HepG2 (cell line): ENCODE measurements at regions not wholly inside any gene's neighbourhood (a gene's known extent, or its start where the extent isn't known, plus 50 kb on each side); places are given as distances from the start of the nearest gene placed in this dataset.
A peak's percentile ranks its signal among the peaks of the same experiment; 100 is the strongest.

Experiments
- ATF7-NPFF ChIP-seq: sonication (generic); formaldehyde crosslinking; IDR thresholded peaks from 2 replicates; pipeline ENCODE4 v1.8.1; 2023; ENCODE audit warnings: mild to moderate bottlenecking, low read depth, missing genetic modification reagents, moderate library complexity
- BHLHE40 ChIP-seq: IDR thresholded peaks from 2 replicates; pipeline ENCODE4 v1.6.1; 2011; ENCODE audit warnings: low read length, improper control_type of control experiment
- DRAP1 ChIP-seq: IDR thresholded peaks from 2 replicates; pipeline ENCODE4 v1.6.1; 2016; ENCODE audit warnings: missing genetic modification reagents, missing compliant biosample characterization
- FOXP1 ChIP-seq, 2 experiments: fragments of 450-650 bp in 1 of 2; IDR thresholded peaks; 2 replicates each; pipeline ENCODE4 v1.6.1; 2017 to 2018; ENCODE audit warnings: antibody characterized with exemption in 1 of 2
- KLF6 ChIP-seq: IDR thresholded peaks from 2 replicates; pipeline ENCODE4 v1.8.0; 2016; ENCODE audit warnings: missing biosample characterization, missing genetic modification reagents
- MAFK ChIP-seq, 2 experiments: IDR thresholded peaks in 1 of 2; conservative IDR thresholded peaks in 1 of 2; 2 replicates each; pipeline ENCODE4 v1.6.1; 2011; ENCODE audit warnings: improper control_type of control experiment in 2 of 2, low read length in 2 of 2
- NFAT5 ChIP-seq: sonication (generic); formaldehyde crosslinking; IDR thresholded peaks from 2 replicates; pipeline ENCODE4 v1.4.0; 2020; ENCODE audit warnings: missing genetic modification reagents
- NFE2 ChIP-seq: sonication (generic); formaldehyde crosslinking; IDR thresholded peaks from 2 replicates; pipeline ENCODE4 v1.4.0; 2020; ENCODE audit warnings: missing genetic modification reagents
- NFKB2 ChIP-seq: sonication (generic); formaldehyde crosslinking; IDR thresholded peaks from 2 replicates; pipeline ENCODE4 v1.4.0; 2020; ENCODE audit warnings: missing genetic modification reagents, borderline replicate concordance
- SAP130 ChIP-seq: IDR thresholded peaks from 2 replicates; pipeline ENCODE4 v1.6.1; 2016; ENCODE audit warnings: low read depth
- TMF1 ChIP-seq: sonication (generic); formaldehyde crosslinking; IDR thresholded peaks from 2 replicates; pipeline ENCODE4 v1.8.1; 2022; ENCODE audit warnings: low read depth, missing genetic modification reagents
- ZFP36L2 ChIP-seq: sonication (generic); formaldehyde crosslinking; IDR thresholded peaks from 2 replicates; pipeline ENCODE4 v1.4.0; 2020; ENCODE audit warnings: missing genetic modification reagents
- ZNF10 ChIP-seq: sonication (generic); formaldehyde crosslinking; IDR thresholded peaks from 2 replicates; pipeline ENCODE4 v1.4.0; 2020; ENCODE audit warnings: mild to moderate bottlenecking, low read depth, missing genetic modification reagents, borderline replicate concordance
- ZNF101 ChIP-seq: sonication (generic); formaldehyde crosslinking; IDR thresholded peaks from 2 replicates; pipeline ENCODE4 v1.4.0; 2020; ENCODE audit warnings: mild to moderate bottlenecking, low read depth, missing genetic modification reagents, borderline replicate concordance
- ZNF501 ChIP-seq: sonication (generic); formaldehyde crosslinking; IDR thresholded peaks from 2 replicates; pipeline ENCODE4 v1.5.1; 2020; ENCODE audit warnings: mild to moderate bottlenecking, moderate library complexity, missing genetic modification reagents
- ZNF510 ChIP-seq: sonication (generic); formaldehyde crosslinking; IDR thresholded peaks from 2 replicates; pipeline ENCODE4 v1.4.0; 2020; ENCODE audit warnings: low read depth, mild to moderate bottlenecking, missing genetic modification reagents
- ZNF687 ChIP-seq: sonication (generic); formaldehyde crosslinking; IDR thresholded peaks from 2 replicates; pipeline ENCODE4 v1.5.1; 2020; ENCODE audit warnings: mild to moderate bottlenecking, missing genetic modification reagents, moderate library complexity
- ZNF7 ChIP-seq: IDR thresholded peaks from 2 replicates; pipeline ENCODE4 v1.6.1; 2016; ENCODE audit warnings: missing biosample characterization, missing genetic modification reagents
- ZNF75D ChIP-seq: sonication (generic); formaldehyde crosslinking; IDR thresholded peaks from 2 replicates; pipeline ENCODE4 v1.8.1; 2023; ENCODE audit warnings: missing genetic modification reagents, mild to moderate bottlenecking, borderline replicate concordance
- ZNF883 ChIP-seq: sonication (generic); formaldehyde crosslinking; IDR thresholded peaks from 2 replicates; pipeline ENCODE4 v1.5.1; 2020; ENCODE audit warnings: mild to moderate bottlenecking, missing genetic modification reagents; ENCODE audit errors: not compliant biosample characterization
- ZSCAN29 ChIP-seq: sonication (generic); formaldehyde crosslinking; conservative IDR thresholded peaks from 2 replicates; pipeline ENCODE4 v1.4.0; 2020; ENCODE audit warnings: mild to moderate bottlenecking, missing genetic modification reagents
- ZZZ3 ChIP-seq: sonication (generic); formaldehyde crosslinking; IDR thresholded peaks from 2 replicates; pipeline ENCODE4 v1.4.0; 2020; ENCODE audit warnings: missing genetic modification reagents, mild to moderate bottlenecking, borderline replicate concordance

GRCh38 chr12:30437616-30438015 lies 258.1 kb downstream of the IPO8 start (continued):
- TF ChIP-seq TMF1 (CRISPR knock-in tag) (no peak), ZNF10 (CRISPR knock-in tag) (no peak), ZNF101 (no peak), ZNF510 (CRISPR knock-in tag) (no peak), ZNF883 (CRISPR knock-in tag) (no peak), ZNF501 (CRISPR knock-in tag) (no peak), ZZZ3 (CRISPR knock-in tag) (no peak), NFAT5 (CRISPR knock-in tag) (no peak), BHLHE40 (no peak), MAFK (conservative IDR thresholded peaks at IDR 0.05 in 1 of 2, IDR thresholded peaks at IDR 0.05 in 1 of 2; ENCODE audit: low read length in 2 of 2) (no peak), KLF6 (CRISPR knock-in tag) (no peak), DRAP1 (CRISPR knock-in tag) (no peak), ZNF75D (no peak), NFE2 (CRISPR knock-in tag) (no peak), ZFP36L2 (CRISPR knock-in tag) (no peak), NFKB2 (CRISPR knock-in tag) (no peak), FOXP1 (IDR thresholded peaks at IDR 0.05) (peak; percentile 65; the same call in 1 of the 2 replicates), FOXP1 (CRISPR knock-in tag; IDR thresholded peaks at IDR 0.05) (peak; percentile 95), SAP130 (CRISPR knock-in tag) (0 out of 2 replicates have a peak, but pooled peaks have one; percentile 21), ATF7-NPFF (CRISPR knock-in tag) (no peak), ZSCAN29 (no peak), ZNF687 (CRISPR knock-in tag) (no peak), ZNF7 (CRISPR knock-in tag) (no peak)
